Natural killer cell (primary cell): ENCODE measurements at regions not wholly inside any gene's neighbourhood (a gene's known extent, or its start where the extent isn't known, plus 50 kb on each side); places are given as distances from the start of the nearest gene placed in this dataset.
A peak's percentile ranks its signal among the peaks of the same experiment; 100 is the strongest.

Source experiments
- ATAC-seq, 3 donors: fragments of 150-1000 bp in 2 of 3; fragments of 200-7000 bp in 1 of 3; cut with Tn5 transposase; 1 replicate in 1 of 3; 2 replicates in 2 of 3; pipeline ENCODE4 v1.10.0; 2021; ENCODE audit warnings: mild to moderate bottlenecking in 2 of 3, moderate library complexity in 2 of 3
- DNase-seq, 2 donors: peaks; one replicate each; pipeline versions ENCODE4 v3.0.0 to v3.0.0-alpha.2; 2013 to 2021; ENCODE audit warnings: mixed read lengths in 1 of 2
- H3K27ac ChIP-seq: one replicate; pipeline ENCODE4 v1.5.1; 2013; ENCODE audit warnings: mild to moderate bottlenecking, low read length
- H3K27me3 ChIP-seq: one replicate; pipeline ENCODE4 v1.6.1; 2013; ENCODE audit warnings: low read length; ENCODE audit not compliant: control insufficient read depth, insufficient read depth
- H3K36me3 ChIP-seq: one replicate; pipeline ENCODE4 v1.6.1; 2013; ENCODE audit warnings: low read length; ENCODE audit not compliant: control insufficient read depth, insufficient read depth
- H3K4me1 ChIP-seq: one replicate; pipeline ENCODE4 v1.6.1; 2013; ENCODE audit warnings: low read length; ENCODE audit not compliant: control insufficient read depth, insufficient read depth
- H3K4me3 ChIP-seq: one replicate; pipeline ENCODE4 v1.5.1; 2013; ENCODE audit warnings: low read length
- H3K9me3 ChIP-seq: one replicate; pipeline ENCODE4 v1.6.1; 2013; ENCODE audit warnings: low read length; ENCODE audit not compliant: control insufficient read depth, insufficient read depth
- H3K27ac Mint-ChIP-seq, 2 donors: one replicate each; pipeline ENCODE4 v1.8.0; 2022; ENCODE audit warnings: mild to moderate bottlenecking in 2 of 2, mixed read lengths in 2 of 2, moderate library complexity in 1 of 2
- H3K27me3 Mint-ChIP-seq, 2 donors: one replicate each; pipeline ENCODE4 v1.8.0; 2022; ENCODE audit warnings: low read depth in 2 of 2, mixed read lengths in 2 of 2
- H3K36me3 Mint-ChIP-seq: one replicate; pipeline ENCODE4 v1.8.0; 2022; ENCODE audit warnings: mixed read lengths
- H3K4me1 Mint-ChIP-seq, 2 donors: one replicate each; pipeline ENCODE4 v1.8.0; 2022; ENCODE audit warnings: mixed read lengths in 2 of 2
- H3K4me3 Mint-ChIP-seq: one replicate; pipeline ENCODE4 v1.8.0; 2022; ENCODE audit warnings: mild to moderate bottlenecking, moderate library complexity, mixed read lengths
- H3K9me3 Mint-ChIP-seq, 2 donors: one replicate each; pipeline ENCODE4 v1.8.0; 2022; ENCODE audit warnings: mixed read lengths in 2 of 2
- WGBS: methylation state at CpG from one replicate; pipeline ENCODE4 v1.1.7; 2013; ENCODE audit warnings: missing lambda C conversion rate; ENCODE audit not compliant: insufficient coverage; 5-methylcytosine and 5-hydroxymethylcytosine counted together
- intact Hi-C: fragments of 100-400 bp; cut with micrococcal nuclease; formaldehyde crosslinking; loops from one replicate; pipeline ENCODE4 v1.14.2; 2022
- TF ChIP-seq, protein P1 (sequence below): fragments of 200-600 bp; IDR thresholded peaks from one replicate; pipeline ENCODE4 v1.8.0; 2022; ENCODE audit warnings: antibody characterized with exemption

DNA sequence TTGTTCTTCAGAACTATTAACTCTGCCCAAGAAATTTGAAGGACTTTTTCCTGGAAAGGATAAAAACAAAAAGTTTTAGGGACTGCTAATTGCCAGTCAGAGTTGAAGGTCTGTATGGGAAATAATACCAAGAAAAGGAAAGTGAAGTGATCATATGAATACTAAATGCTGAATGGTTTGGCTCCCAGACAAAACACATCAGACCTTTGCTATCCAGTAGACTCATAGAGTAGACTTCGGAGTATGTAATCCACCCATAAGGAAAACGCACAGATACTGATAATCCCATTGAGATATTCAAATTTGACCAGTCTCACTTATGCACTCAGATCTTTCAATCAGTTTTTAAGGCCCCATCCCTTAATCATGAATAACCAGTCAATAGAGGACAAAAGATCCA, 319.0 kb upstream of the PTGER4 start:
- Mint-ChIP-seq H3K27ac (peak overlapping the region; percentile 71 to 90), H3K4me1 (peaks cover 71 to 76% of the 10 kb centered on the region in 2 donors)
- WGBS: 86% methylated on average over 2 of the region's 2 CpGs

DNA sequence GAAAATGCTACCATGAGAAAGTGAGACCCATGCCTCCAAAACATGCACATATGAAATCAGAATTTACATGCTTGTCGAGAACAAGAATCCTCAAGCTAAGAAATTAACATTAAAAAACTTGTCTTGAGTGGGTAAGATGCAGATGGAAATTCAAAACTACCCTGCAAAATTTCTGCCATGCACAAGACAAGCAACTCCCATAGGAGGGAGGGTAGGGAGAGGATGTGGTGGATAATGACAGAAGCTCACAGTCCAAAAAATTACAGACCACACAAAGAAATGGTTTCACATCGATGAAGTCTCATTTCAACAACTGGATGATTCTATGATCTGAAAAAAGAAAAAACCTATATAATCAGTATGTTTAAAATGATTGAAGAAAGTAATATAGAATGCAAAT, 319.9 kb upstream of the PTGER4 start:
- DNase-seq (no peak), ATAC-seq (peak in 1 of 3 donors; percentile 24)
- no peaks in the 10 kb centered on the region for H3K36me3 ChIP-seq
- TF ChIP-seq, protein P1, sequence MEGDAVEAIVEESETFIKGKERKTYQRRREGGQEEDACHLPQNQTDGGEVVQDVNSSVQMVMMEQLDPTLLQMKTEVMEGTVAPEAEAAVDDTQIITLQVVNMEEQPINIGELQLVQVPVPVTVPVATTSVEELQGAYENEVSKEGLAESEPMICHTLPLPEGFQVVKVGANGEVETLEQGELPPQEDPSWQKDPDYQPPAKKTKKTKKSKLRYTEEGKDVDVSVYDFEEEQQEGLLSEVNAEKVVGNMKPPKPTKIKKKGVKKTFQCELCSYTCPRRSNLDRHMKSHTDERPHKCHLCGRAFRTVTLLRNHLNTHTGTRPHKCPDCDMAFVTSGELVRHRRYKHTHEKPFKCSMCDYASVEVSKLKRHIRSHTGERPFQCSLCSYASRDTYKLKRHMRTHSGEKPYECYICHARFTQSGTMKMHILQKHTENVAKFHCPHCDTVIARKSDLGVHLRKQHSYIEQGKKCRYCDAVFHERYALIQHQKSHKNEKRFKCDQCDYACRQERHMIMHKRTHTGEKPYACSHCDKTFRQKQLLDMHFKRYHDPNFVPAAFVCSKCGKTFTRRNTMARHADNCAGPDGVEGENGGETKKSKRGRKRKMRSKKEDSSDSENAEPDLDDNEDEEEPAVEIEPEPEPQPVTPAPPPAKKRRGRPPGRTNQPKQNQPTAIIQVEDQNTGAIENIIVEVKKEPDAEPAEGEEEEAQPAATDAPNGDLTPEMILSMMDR: no peak
- peaks cover 3 to 4% of the 10 kb centered on the region in 2 donors for H3K9me3 Mint-ChIP-seq
- peak overlapping the region; percentile 71 to 90 for H3K27ac Mint-ChIP-seq
- H3K9me3 ChIP-seq: no peaks in the 10 kb centered on the region
- intact Hi-C loops: loop anchor here (2.0 to 5.0 kb wide), 5 partner anchors 19 to 321 kb away; no protein-coding TSS in a partner anchor
- peak overlapping the region; percentile 87 for H3K4me3 Mint-ChIP-seq
- H3K27ac ChIP-seq: no peak overlapping the region
- H3K4me3 ChIP-seq: no peak overlapping the region
- no peaks in the 10 kb centered on the region for H3K27me3 ChIP-seq
- no CpG with 5 or more reads among the region's 2 CpGs for WGBS
- H3K36me3 Mint-ChIP-seq: peaks cover 10% of the 10 kb centered on the region
- peaks cover 70 to 77% of the 10 kb centered on the region in 2 donors for H3K4me1 Mint-ChIP-seq
- H3K27me3 Mint-ChIP-seq: no peaks in the 10 kb centered on the region
- peaks cover 14% of the 10 kb centered on the region for H3K4me1 ChIP-seq

More for the DNA sequence above, 319.0 kb upstream of the PTGER4 start:
- DNase-seq: no peak
- Histone ChIP-seq H3K36me3 (no peaks in the 10 kb centered on the region), H3K27me3 (no peaks in the 10 kb centered on the region), H3K9me3 (no peaks in the 10 kb centered on the region), H3K4me1 (peaks cover 9% of the 10 kb centered on the region), H3K27ac (peak overlapping the region; percentile 61), H3K4me3 (no peak overlapping the region)
- TF ChIP-seq, protein P1: no peak
- Mint-ChIP-seq H3K36me3 (peaks cover 10% of the 10 kb centered on the region), H3K9me3 (peaks cover 3 to 4% of the 10 kb centered on the region in 2 donors), H3K4me3 (peak overlapping the region; percentile 87), H3K27me3 (no peaks in the 10 kb centered on the region)
- ATAC-seq: no peak
- intact Hi-C loops: loop anchor here (1.0 to 5.0 kb wide), 6 partner anchors 18 to 320 kb away; no protein-coding TSS in a partner anchor

DNA sequence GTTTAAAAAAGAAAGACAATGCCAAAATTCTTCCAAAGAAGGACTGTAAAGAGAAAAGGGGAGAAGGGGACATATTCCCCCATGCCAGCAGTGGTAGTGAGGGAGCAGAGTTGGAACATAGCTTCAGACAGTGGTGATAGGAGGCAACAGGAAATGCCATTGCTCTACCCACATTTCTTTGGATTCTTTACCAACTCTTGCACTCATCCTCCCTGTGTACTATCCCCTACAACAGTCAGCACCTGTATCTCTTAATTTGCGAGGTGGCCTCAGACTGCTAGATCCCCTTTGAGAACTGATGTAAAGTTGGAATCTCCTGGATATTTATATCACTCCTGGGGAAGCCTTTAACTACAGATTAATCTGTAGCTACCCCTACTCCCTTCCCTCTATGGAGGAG, 320.6 kb upstream of the PTGER4 start:
- ATAC-seq: no peak
- intact Hi-C loops: no loop called here
- TF ChIP-seq, protein P1: no peak
- peaks cover 3 to 4% of the 10 kb centered on the region in 2 donors for H3K9me3 Mint-ChIP-seq
- Histone ChIP-seq H3K27me3 (no peaks in the 10 kb centered on the region), H3K27ac (no peak overlapping the region), H3K36me3 (no peaks in the 10 kb centered on the region), H3K4me3 (no peak overlapping the region), H3K9me3 (no peaks in the 10 kb centered on the region), H3K4me1 (peaks cover 17% of the 10 kb centered on the region)
- H3K4me1 Mint-ChIP-seq: peaks cover 62 to 69% of the 10 kb centered on the region in 2 donors
- no peak overlapping the region for H3K4me3 Mint-ChIP-seq
- H3K27me3 Mint-ChIP-seq: no peaks in the 10 kb centered on the region
- peaks cover 10% of the 10 kb centered on the region for H3K36me3 Mint-ChIP-seq
- peak overlapping the region; percentile 71 to 90 for H3K27ac Mint-ChIP-seq
- DNase-seq: no peak
- 100% methylated on average over 1 of the region's 1 CpG for WGBS

DNA sequence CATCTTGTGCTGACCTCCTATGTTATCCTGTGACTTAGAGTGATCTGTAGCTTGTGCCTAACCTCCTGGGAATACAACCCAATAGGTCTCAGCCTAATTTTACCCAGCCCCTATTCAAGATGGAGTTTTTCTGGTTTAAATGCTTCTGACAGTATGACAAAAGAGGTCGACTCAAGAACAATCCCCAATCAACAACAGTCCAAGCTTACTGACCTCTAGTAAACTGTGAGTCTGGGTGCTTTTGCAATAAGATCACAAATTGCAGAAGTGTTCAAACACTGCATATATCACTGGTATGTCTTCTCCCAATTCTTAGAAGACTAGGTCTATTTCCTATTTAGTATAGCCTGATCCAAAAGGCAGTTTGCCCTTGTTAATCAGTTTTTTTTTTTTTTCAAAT, 323.5 kb upstream of the PTGER4 start:
- Histone ChIP-seq H3K9me3 (no peaks in the 10 kb centered on the region), H3K4me1 (peaks cover 14% of the 10 kb centered on the region), H3K4me3 (no peak overlapping the region), H3K27ac (no peak overlapping the region), H3K27me3 (no peaks in the 10 kb centered on the region), H3K36me3 (no peaks in the 10 kb centered on the region)
- Mint-ChIP-seq H3K27me3 (no peaks in the 10 kb centered on the region), H3K4me3 (no peak overlapping the region), H3K36me3 (no peaks in the 10 kb centered on the region), H3K27ac (no peak overlapping the region), H3K4me1 (peaks cover 49 to 52% of the 10 kb centered on the region in 2 donors), H3K9me3 (no peaks in the 10 kb centered on the region)
- intact Hi-C loops: no loop called here
- no peak for DNase-seq
- TF ChIP-seq, protein P1: no peak
- peak in 2 of 3 donors; percentile 46 to 66 for ATAC-seq
- 100% methylated on average over 1 of the region's 1 CpG for WGBS
